ENCODE measurements at regions not wholly inside any gene's neighbourhood (a gene's known extent, or its start where the extent isn't known, plus 50 kb on each side); places are given as distances from the start of the nearest gene placed in this dataset.

DNA sequence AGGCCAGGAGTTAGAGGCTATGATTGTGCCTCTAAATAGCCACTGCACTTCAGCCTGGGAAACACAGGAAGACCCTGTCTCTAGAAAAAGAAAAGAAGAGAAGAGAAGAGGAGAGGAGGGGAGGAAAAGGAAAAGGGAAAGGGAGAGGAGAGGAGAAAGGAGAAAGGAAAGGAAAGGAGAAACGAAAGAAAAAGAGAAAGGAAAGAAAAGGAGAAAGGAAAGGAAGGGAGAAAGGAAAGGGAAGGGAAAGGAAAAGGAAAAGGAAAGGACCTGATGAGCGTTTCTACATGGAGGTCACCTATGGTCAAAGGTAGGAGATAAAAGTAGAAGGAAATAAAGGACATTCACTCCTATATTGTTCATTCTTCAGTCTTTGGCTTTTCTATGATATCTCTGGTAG, 109.1 kb upstream of the TRPC4 start:
- no peaks in the 10 kb centered on the region for H3K36me3 ChIP-seq (ENCODE audit: control insufficient read depth, insufficient read depth, low read length)
- H2BK15ac ChIP-seq (replicated peaks; ENCODE audit: low read depth): no peak overlapping the region
- H3K79me2 ChIP-seq (ENCODE audit: control insufficient read depth, insufficient read depth, low read length): no peaks in the 10 kb centered on the region
- no peak for DNase-seq
- no peak overlapping the region for H2AK5ac ChIP-seq (ENCODE audit: low read length)
- H2BK5ac ChIP-seq (ENCODE audit: low read length): no peak overlapping the region
- H3K4ac ChIP-seq (ENCODE audit: low read depth, low read length): no peak overlapping the region
- H3K4me2 ChIP-seq (ENCODE audit: low read length): no peak overlapping the region
- H3K56ac ChIP-seq (ENCODE audit: low read length): no peak overlapping the region
- H3K4me1 ChIP-seq (ENCODE audit: control insufficient read depth, low read depth, low read length): no peaks in the 10 kb centered on the region
- no peak overlapping the region for H4K5ac ChIP-seq (ENCODE audit: low read length)
- no peak overlapping the region for H3K23ac ChIP-seq (ENCODE audit: low read length)
- no peak overlapping the region for H3K18ac ChIP-seq (ENCODE audit: low read length)
- H3K9ac ChIP-seq (ENCODE audit: low read length): no peak overlapping the region
- no peaks in the 10 kb centered on the region for H3K79me1 ChIP-seq (ENCODE audit: low read length)
- H2BK120ac ChIP-seq (ENCODE audit: low read depth, low read length): no peak overlapping the region
- H3K4me3 ChIP-seq (ENCODE audit: low read length): no peak overlapping the region
- WGBS (ENCODE audit: extremely low coverage, insufficient coverage, low lambda C conversion rate): no CpG with 5 or more reads among the region's 2 CpGs
- H3K27ac ChIP-seq (ENCODE audit: low read depth, low read length): no peak overlapping the region
- no peaks in the 10 kb centered on the region for H3K27me3 ChIP-seq (ENCODE audit: insufficient read depth, low read length, poor library complexity)
- no peak overlapping the region for H4K8ac ChIP-seq (ENCODE audit: low read depth, low read length)

DNA sequence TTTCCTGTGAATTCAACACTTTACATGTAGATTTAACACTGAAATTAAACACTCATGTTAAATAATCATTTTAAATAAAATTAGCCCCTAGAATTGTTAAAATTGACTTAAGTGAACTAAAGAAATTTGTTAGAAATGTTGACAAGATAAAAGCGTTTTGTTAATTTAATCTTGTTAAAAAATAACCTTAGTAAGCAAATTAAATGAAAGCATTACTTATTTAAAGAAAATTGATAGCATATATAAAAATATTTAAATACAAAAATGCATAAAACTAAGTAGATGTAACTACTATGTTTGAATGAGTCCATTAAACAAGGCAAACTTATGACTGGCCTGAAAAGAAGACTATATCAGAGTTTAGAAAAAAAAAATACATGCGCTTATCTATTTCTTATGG, 99.0 kb upstream of the TRPC4 start:
- Histone ChIP-seq H2BK5ac (ENCODE audit: low read length) (no peak overlapping the region), H2AK5ac (ENCODE audit: low read length) (no peak overlapping the region), H3K4ac (ENCODE audit: low read depth, low read length) (no peak overlapping the region), H3K27me3 (ENCODE audit: insufficient read depth, low read length, poor library complexity) (no peaks in the 10 kb centered on the region), H3K27ac (ENCODE audit: low read depth, low read length) (no peak overlapping the region), H4K8ac (ENCODE audit: low read depth, low read length) (no peak overlapping the region), H3K4me1 (ENCODE audit: control insufficient read depth, low read depth, low read length) (peaks cover 2% of the 10 kb centered on the region), H3K56ac (ENCODE audit: low read length) (peak overlapping the region; percentile 56), H2BK120ac (ENCODE audit: low read depth, low read length) (no peak overlapping the region), H3K4me3 (ENCODE audit: low read length) (no peak overlapping the region), H3K9ac (ENCODE audit: low read length) (no peak overlapping the region), H4K5ac (ENCODE audit: low read length) (no peak overlapping the region), H3K79me2 (ENCODE audit: control insufficient read depth, insufficient read depth, low read length) (no peaks in the 10 kb centered on the region), H3K18ac (ENCODE audit: low read length) (no peak overlapping the region), H3K4me2 (ENCODE audit: low read length) (no peak overlapping the region), H3K36me3 (ENCODE audit: control insufficient read depth, insufficient read depth, low read length) (no peaks in the 10 kb centered on the region), H3K23ac (ENCODE audit: low read length) (no peak overlapping the region), H2BK15ac (replicated peaks; ENCODE audit: low read depth) (no peak overlapping the region), H3K79me1 (ENCODE audit: low read length) (no peaks in the 10 kb centered on the region)
- WGBS (ENCODE audit: extremely low coverage, insufficient coverage, low lambda C conversion rate): no CpG with 5 or more reads among the region's 2 CpGs
- no peak for DNase-seq

DNA sequence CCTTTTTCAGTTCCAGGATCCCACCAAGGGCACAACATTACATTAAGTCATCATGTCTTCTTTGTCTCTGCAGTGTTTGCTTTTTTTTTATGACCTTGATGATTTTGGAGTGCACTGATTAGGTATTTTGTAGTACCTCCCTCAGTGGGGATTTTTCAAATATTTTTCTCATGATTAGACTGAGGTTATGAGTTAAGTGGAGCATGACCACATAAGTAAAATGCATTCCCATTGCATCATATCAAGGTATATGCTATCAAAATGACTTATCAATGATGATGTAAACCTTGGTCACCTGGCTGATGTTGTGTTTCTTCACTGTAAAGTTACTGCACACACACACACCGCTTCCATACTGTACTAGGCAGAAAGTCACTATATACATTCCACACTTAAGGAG, 96.7 kb upstream of the TRPC4 start:
- H4K8ac ChIP-seq (ENCODE audit: low read depth, low read length): no peak overlapping the region
- no peak overlapping the region for H4K5ac ChIP-seq (ENCODE audit: low read length)
- H3K36me3 ChIP-seq (ENCODE audit: control insufficient read depth, insufficient read depth, low read length): no peaks in the 10 kb centered on the region
- no peaks in the 10 kb centered on the region for H3K79me2 ChIP-seq (ENCODE audit: control insufficient read depth, insufficient read depth, low read length)
- H3K4me2 ChIP-seq (ENCODE audit: low read length): no peak overlapping the region
- H3K23ac ChIP-seq (ENCODE audit: low read length): no peak overlapping the region
- no peak overlapping the region for H2BK15ac ChIP-seq (replicated peaks; ENCODE audit: low read depth)
- H3K4ac ChIP-seq (ENCODE audit: low read depth, low read length): no peak overlapping the region
- no peak overlapping the region for H3K9ac ChIP-seq (ENCODE audit: low read length)
- DNase-seq: no peak
- no peaks in the 10 kb centered on the region for H3K27me3 ChIP-seq (ENCODE audit: insufficient read depth, low read length, poor library complexity)
- peaks cover 2% of the 10 kb centered on the region for H3K4me1 ChIP-seq (ENCODE audit: control insufficient read depth, low read depth, low read length)
- no peak overlapping the region for H3K27ac ChIP-seq (ENCODE audit: low read depth, low read length)
- no peak overlapping the region for H3K56ac ChIP-seq (ENCODE audit: low read length)
- no CpG with 5 or more reads among the region's 1 CpG for WGBS (ENCODE audit: extremely low coverage, insufficient coverage, low lambda C conversion rate)
- H2AK5ac ChIP-seq (ENCODE audit: low read length): peak overlapping the region; percentile 90
- H3K4me3 ChIP-seq (ENCODE audit: low read length): no peak overlapping the region
- H3K18ac ChIP-seq (ENCODE audit: low read length): no peak overlapping the region
- peak overlapping the region; percentile 84 for H2BK5ac ChIP-seq (ENCODE audit: low read length)
- H3K79me1 ChIP-seq (ENCODE audit: low read length): no peaks in the 10 kb centered on the region
- H2BK120ac ChIP-seq (ENCODE audit: low read depth, low read length): no peak overlapping the region

DNA sequence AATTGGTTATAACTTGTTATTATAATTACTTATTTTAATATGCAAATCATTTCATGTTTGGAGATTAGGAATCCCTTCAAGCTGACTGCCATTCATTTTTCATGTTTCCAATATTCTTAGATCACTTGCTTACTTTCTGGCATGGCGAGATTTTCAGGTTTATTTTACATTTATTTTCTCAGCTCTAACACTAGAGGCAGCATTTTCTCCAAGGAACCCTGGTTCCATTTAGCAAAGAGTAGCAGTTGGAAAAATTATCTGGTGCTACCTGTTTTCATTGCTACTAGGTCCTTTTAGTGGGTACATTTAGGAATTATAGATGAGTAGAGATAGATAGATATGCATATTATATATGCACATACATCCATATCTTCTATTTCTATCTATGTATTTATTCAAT, 90.9 kb upstream of the TRPC4 start:
- no peak overlapping the region for H3K18ac ChIP-seq (ENCODE audit: low read length)
- no CpG with 5 or more reads among the region's 1 CpG for WGBS (ENCODE audit: extremely low coverage, insufficient coverage, low lambda C conversion rate)
- no peaks in the 10 kb centered on the region for H3K4me1 ChIP-seq (ENCODE audit: control insufficient read depth, low read depth, low read length)
- no peak overlapping the region for H3K9ac ChIP-seq (ENCODE audit: low read length)
- no peaks in the 10 kb centered on the region for H3K79me2 ChIP-seq (ENCODE audit: control insufficient read depth, insufficient read depth, low read length)
- no peak overlapping the region for H3K4ac ChIP-seq (ENCODE audit: low read depth, low read length)
- no peak overlapping the region for H3K23ac ChIP-seq (ENCODE audit: low read length)
- H3K27ac ChIP-seq (ENCODE audit: low read depth, low read length): no peak overlapping the region
- H2BK5ac ChIP-seq (ENCODE audit: low read length): no peak overlapping the region
- H3K4me2 ChIP-seq (ENCODE audit: low read length): no peak overlapping the region
- DNase-seq: no peak
- H3K27me3 ChIP-seq (ENCODE audit: insufficient read depth, low read length, poor library complexity): no peaks in the 10 kb centered on the region
- H2BK15ac ChIP-seq (replicated peaks; ENCODE audit: low read depth): no peak overlapping the region
- H2AK5ac ChIP-seq (ENCODE audit: low read length): no peak overlapping the region
- H4K8ac ChIP-seq (ENCODE audit: low read depth, low read length): no peak overlapping the region
- H3K79me1 ChIP-seq (ENCODE audit: low read length): no peaks in the 10 kb centered on the region
- no peak overlapping the region for H3K56ac ChIP-seq (ENCODE audit: low read length)
- H3K36me3 ChIP-seq (ENCODE audit: control insufficient read depth, insufficient read depth, low read length): no peaks in the 10 kb centered on the region
- no peak overlapping the region for H2BK120ac ChIP-seq (ENCODE audit: low read depth, low read length)
- no peak overlapping the region for H4K5ac ChIP-seq (ENCODE audit: low read length)
- no peak overlapping the region for H3K4me3 ChIP-seq (ENCODE audit: low read length)

DNA sequence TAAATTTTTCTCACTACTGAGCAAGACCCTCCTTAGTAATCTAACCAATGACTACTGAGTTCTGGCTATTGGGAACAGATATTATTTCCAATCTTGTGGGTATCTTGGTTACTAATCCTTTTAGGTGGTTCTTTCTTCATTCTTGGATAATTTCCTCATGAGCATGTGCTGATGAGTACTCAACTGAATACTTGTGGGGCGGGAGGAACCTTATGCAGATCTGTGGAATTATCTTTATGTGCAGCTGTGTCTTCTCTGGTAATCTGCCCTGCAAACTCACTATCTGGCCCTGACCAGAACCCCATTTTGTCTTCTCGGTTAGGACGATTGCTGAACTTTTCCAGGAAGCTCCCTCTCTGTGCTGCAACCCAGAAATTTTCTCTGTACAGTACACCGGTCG, 89.7 kb upstream of the TRPC4 start:
- Histone ChIP-seq H3K36me3 (ENCODE audit: control insufficient read depth, insufficient read depth, low read length) (no peaks in the 10 kb centered on the region), H3K79me2 (ENCODE audit: control insufficient read depth, insufficient read depth, low read length) (no peaks in the 10 kb centered on the region), H3K56ac (ENCODE audit: low read length) (no peak overlapping the region), H2BK15ac (replicated peaks; ENCODE audit: low read depth) (no peak overlapping the region), H2AK5ac (ENCODE audit: low read length) (no peak overlapping the region), H3K4ac (ENCODE audit: low read depth, low read length) (no peak overlapping the region), H3K4me1 (ENCODE audit: control insufficient read depth, low read depth, low read length) (no peaks in the 10 kb centered on the region), H2BK5ac (ENCODE audit: low read length) (no peak overlapping the region), H3K79me1 (ENCODE audit: low read length) (no peaks in the 10 kb centered on the region), H3K23ac (ENCODE audit: low read length) (no peak overlapping the region), H2BK120ac (ENCODE audit: low read depth, low read length) (peak overlapping the region; percentile 45), H3K18ac (ENCODE audit: low read length) (peak overlapping the region; percentile 51), H3K27ac (ENCODE audit: low read depth, low read length) (no peak overlapping the region), H3K9ac (ENCODE audit: low read length) (no peak overlapping the region), H3K27me3 (ENCODE audit: insufficient read depth, low read length, poor library complexity) (no peaks in the 10 kb centered on the region), H4K8ac (ENCODE audit: low read depth, low read length) (no peak overlapping the region), H3K4me3 (ENCODE audit: low read length) (no peak overlapping the region), H3K4me2 (ENCODE audit: low read length) (no peak overlapping the region), H4K5ac (ENCODE audit: low read length) (no peak overlapping the region)
- no peak for DNase-seq
- no CpG with 5 or more reads among the region's 5 CpGs for WGBS (ENCODE audit: extremely low coverage, insufficient coverage, low lambda C conversion rate)

DNA sequence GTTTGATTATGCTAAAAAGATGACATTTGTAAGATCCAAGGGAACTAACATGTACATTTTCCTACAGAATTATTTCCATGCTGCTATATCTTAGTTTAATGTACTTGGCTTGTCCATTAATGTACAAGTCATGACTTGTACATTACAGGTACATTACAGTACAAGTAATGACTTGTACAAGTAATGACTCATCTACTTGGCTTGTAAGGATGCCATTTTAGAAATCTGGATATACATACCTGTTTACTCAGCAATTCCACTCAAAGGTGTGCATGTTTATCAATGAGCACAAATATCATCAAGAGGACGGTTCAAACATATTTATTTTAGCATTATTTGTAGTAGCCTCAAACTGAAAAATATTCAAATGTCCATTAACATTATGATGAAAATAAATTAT, 87.0 kb upstream of the TRPC4 start:
- H3K27ac ChIP-seq (ENCODE audit: low read depth, low read length): no peak overlapping the region

More for the DNA sequence above, 87.0 kb upstream of the TRPC4 start:
- H4K5ac ChIP-seq (ENCODE audit: low read length): no peak overlapping the region
- no peak overlapping the region for H2BK5ac ChIP-seq (ENCODE audit: low read length)
- no peak overlapping the region for H3K56ac ChIP-seq (ENCODE audit: low read length)
- no peaks in the 10 kb centered on the region for H3K79me2 ChIP-seq (ENCODE audit: control insufficient read depth, insufficient read depth, low read length)
- no peak overlapping the region for H3K23ac ChIP-seq (ENCODE audit: low read length)
- H3K4me1 ChIP-seq (ENCODE audit: control insufficient read depth, low read depth, low read length): no peaks in the 10 kb centered on the region
- no peak overlapping the region for H3K9ac ChIP-seq (ENCODE audit: low read length)
- H3K4me3 ChIP-seq (ENCODE audit: low read length): no peak overlapping the region
- no peaks in the 10 kb centered on the region for H3K79me1 ChIP-seq (ENCODE audit: low read length)
- H4K8ac ChIP-seq (ENCODE audit: low read depth, low read length): no peak overlapping the region
- H2BK120ac ChIP-seq (ENCODE audit: low read depth, low read length): no peak overlapping the region
- H3K36me3 ChIP-seq (ENCODE audit: control insufficient read depth, insufficient read depth, low read length): no peaks in the 10 kb centered on the region
- no peaks in the 10 kb centered on the region for H3K27me3 ChIP-seq (ENCODE audit: insufficient read depth, low read length, poor library complexity)
- no peak overlapping the region for H3K18ac ChIP-seq (ENCODE audit: low read length)
- H3K4me2 ChIP-seq (ENCODE audit: low read length): no peak overlapping the region
- H3K4ac ChIP-seq (ENCODE audit: low read depth, low read length): no peak overlapping the region
- H2BK15ac ChIP-seq (replicated peaks; ENCODE audit: low read depth): no peak overlapping the region
- no CpG with 5 or more reads among the region's 1 CpG for WGBS (ENCODE audit: extremely low coverage, insufficient coverage, low lambda C conversion rate)
- no peak overlapping the region for H2AK5ac ChIP-seq (ENCODE audit: low read length)
- DNase-seq: no peak
